Nephron progenitor cell (in vitro differentiated cells): ENCODE measurements at regions not wholly inside any gene's neighbourhood (a gene's known extent, or its start where the extent isn't known, plus 50 kb on each side); places are given as distances from the start of the nearest gene placed in this dataset.
"Not testable (repeated sequence)": the region's sequence is repeated elsewhere in the genome, so short reads cannot be mapped to it uniquely, and the experiment has no call there.

Experiments
- DNase-seq: peaks from one replicate; pipeline ENCODE4 v3.0.0; 2021
- H3K27ac Mint-ChIP-seq: 2 replicates; pipeline ENCODE4 v1.8.0; 2021; ENCODE audit warnings: mild to moderate bottlenecking, moderate library complexity, mixed read lengths
- H3K27me3 Mint-ChIP-seq: 2 replicates; pipeline ENCODE4 v1.8.0; 2021; ENCODE audit warnings: mild to moderate bottlenecking, low read depth, mixed read lengths; ENCODE audit not compliant: poor library complexity
- H3K36me3 Mint-ChIP-seq: 2 replicates; pipeline ENCODE4 v1.8.0; 2021; ENCODE audit warnings: low read depth, mixed read lengths
- H3K4me1 Mint-ChIP-seq: 2 replicates; pipeline ENCODE4 v1.8.0; 2021; ENCODE audit warnings: mixed read lengths
- H3K4me3 Mint-ChIP-seq: 2 replicates; pipeline ENCODE4 v1.8.0; 2021; ENCODE audit warnings: mild to moderate bottlenecking, moderate library complexity, mixed read lengths
- H3K9me3 Mint-ChIP-seq: 2 replicates; pipeline ENCODE4 v1.8.0; 2021; ENCODE audit warnings: mild to moderate bottlenecking, moderate library complexity, mixed read lengths
- TF ChIP-seq, protein P1 (sequence below): fragments of 200-600 bp; sonication (generic); IDR thresholded peaks from 2 replicates; pipeline ENCODE4 v1.5.0; 2021; ENCODE audit warnings: antibody characterized with exemption

DNA sequence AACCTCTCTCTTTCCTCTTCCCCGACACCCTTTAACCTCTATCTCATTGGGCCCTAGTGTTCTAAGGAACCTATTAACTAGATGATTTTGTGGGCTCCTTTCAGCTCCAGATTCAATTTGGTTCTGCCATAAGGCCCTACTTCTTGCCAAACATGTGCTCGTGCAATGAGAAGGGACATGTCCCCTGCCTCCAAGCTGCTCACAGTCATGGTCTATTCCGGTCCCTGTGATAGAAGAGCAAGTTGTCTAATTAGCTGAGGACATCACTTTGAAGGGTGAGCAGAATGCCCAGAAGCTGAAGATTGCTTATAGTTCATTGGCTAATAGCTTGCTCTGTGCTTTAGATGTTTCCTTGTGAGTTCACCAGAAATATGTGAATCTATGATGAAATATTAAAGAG, 76.2 kb downstream of the ZNF648 start:
- Mint-ChIP-seq H3K36me3 (no peaks in the 10 kb centered on the region), H3K4me3 (no peak overlapping the region), H3K27ac (no peak overlapping the region), H3K4me1 (peaks cover 12% of the 10 kb centered on the region), H3K27me3 (peaks cover 12% of the 10 kb centered on the region), H3K9me3 (no peaks in the 10 kb centered on the region)
- TF ChIP-seq, protein P1, sequence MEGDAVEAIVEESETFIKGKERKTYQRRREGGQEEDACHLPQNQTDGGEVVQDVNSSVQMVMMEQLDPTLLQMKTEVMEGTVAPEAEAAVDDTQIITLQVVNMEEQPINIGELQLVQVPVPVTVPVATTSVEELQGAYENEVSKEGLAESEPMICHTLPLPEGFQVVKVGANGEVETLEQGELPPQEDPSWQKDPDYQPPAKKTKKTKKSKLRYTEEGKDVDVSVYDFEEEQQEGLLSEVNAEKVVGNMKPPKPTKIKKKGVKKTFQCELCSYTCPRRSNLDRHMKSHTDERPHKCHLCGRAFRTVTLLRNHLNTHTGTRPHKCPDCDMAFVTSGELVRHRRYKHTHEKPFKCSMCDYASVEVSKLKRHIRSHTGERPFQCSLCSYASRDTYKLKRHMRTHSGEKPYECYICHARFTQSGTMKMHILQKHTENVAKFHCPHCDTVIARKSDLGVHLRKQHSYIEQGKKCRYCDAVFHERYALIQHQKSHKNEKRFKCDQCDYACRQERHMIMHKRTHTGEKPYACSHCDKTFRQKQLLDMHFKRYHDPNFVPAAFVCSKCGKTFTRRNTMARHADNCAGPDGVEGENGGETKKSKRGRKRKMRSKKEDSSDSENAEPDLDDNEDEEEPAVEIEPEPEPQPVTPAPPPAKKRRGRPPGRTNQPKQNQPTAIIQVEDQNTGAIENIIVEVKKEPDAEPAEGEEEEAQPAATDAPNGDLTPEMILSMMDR = no peak
- no peak for DNase-seq

DNA sequence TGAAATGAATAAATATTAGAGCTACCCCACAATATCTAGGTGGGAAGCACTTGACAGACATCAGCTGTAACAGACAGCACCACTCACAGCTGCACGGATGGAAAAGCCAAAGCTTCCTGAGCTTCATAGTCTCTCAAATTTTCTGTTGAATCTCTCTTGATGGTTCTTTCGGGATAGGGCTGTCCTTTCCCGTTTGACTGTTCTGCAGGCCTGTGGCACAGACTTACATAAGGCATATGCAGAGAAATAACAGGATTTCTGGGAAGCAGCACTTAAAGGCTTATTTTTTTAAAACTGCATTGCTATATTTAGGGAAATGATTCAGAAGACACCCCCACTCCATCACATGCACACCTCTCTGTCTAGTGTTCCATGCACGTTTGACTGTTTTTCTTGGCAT, 77.5 kb downstream of the ZNF648 start:
- Mint-ChIP-seq H3K27ac (no peak overlapping the region), H3K9me3 (peaks cover 6% of the 10 kb centered on the region), H3K4me3 (no peak overlapping the region), H3K36me3 (no peaks in the 10 kb centered on the region), H3K4me1 (peaks cover 12% of the 10 kb centered on the region), H3K27me3 (peaks cover 16% of the 10 kb centered on the region)
- no peak for DNase-seq
- TF ChIP-seq, protein P1 = no peak

DNA sequence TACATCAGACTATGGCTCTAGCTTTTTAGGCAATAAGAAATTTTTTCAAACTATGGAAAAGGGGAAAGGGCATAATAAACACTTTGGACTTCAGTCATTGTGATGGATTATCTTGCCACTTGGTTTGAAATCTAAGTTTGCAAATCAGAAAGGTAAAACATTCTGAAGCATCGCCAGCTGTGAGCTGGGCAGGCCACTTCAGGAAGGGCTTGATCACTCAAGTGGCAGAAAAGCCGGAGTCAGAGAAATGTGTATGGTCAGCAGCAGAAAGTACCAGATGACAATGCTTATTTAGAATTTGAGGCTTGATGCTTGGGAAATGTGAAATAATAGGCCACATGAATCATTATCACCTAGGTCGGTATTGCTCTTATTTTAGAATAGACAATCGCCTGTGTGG, 79.7 kb downstream of the ZNF648 start:
- Mint-ChIP-seq H3K4me1 (peaks cover 7% of the 10 kb centered on the region), H3K36me3 (no peaks in the 10 kb centered on the region), H3K27ac (no peak overlapping the region), H3K4me3 (no peak overlapping the region), H3K27me3 (peaks cover 26% of the 10 kb centered on the region), H3K9me3 (peaks cover 23% of the 10 kb centered on the region)
- TF ChIP-seq, protein P1 = no peak
- no peak for DNase-seq

DNA sequence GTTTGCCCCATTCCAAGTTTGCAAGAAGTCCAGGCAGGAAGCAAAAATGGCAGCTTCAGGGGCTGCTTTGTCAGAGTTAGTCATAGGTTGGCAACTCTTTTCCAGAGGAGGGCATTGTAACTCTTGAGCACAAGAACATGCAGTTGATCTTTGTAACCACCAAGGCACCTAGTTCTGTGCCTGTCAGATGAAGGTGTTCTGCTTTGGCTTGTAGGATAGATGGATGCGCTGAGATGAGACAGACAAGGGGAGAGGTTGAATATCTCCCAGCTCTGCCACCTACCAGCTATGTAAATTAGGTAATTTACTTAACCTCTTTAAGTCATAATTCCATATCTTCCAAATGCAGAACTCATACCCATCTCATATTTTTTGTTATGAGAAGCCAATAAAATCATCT, 89.3 kb downstream of the ZNF648 start:
- Mint-ChIP-seq H3K4me1 (no peaks in the 10 kb centered on the region), H3K27ac (no peak overlapping the region), H3K9me3 (peaks cover 16% of the 10 kb centered on the region), H3K36me3 (no peaks in the 10 kb centered on the region), H3K27me3 (peaks cover 14% of the 10 kb centered on the region), H3K4me3 (no peak overlapping the region)
- TF ChIP-seq, protein P1 = no peak
- no peak for DNase-seq

DNA sequence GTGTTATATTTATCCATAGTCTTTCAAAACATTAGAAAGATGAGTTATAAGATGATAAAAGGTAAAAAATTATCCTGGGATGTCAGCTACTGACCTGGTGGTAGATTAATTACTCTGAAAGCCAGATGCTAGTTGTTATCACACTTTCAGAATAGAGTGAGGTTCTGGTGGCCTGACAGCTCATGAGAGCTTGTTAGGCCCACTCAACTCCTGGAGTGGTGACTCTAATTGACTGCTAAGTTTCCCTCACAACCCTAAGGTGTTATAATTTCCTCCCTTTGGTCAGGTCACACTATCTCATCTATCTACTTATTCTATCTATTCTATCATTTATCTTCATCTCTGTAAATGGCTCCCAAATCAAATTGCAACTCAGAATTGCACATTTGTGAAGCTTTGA, 90.1 kb downstream of the ZNF648 start:
- Mint-ChIP-seq H3K27ac (no peak overlapping the region), H3K4me1 (no peaks in the 10 kb centered on the region), H3K9me3 (peaks cover 13% of the 10 kb centered on the region), H3K36me3 (no peaks in the 10 kb centered on the region), H3K4me3 (no peak overlapping the region), H3K27me3 (peaks cover 11% of the 10 kb centered on the region)
- DNase-seq = no peak
- TF ChIP-seq, protein P1 = no peak

DNA sequence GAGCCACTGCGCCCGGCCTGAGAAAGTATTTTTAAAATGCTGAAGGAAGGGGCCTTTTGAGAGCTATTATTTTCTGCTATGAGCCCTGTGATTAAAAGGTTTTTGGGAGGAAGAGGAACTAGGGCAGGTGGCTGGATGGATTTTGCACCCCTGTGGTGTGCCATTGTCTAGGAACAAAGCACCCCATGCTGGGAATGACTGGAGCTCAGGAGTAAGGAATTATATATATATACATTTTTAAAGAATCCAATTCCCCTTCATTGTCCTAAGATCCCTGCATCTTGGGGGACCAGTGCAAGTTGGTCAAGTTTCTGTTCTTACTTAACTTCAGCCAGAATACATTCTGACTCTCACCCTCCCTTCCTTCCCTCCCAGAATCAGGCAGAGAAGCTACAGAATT, 91.6 kb downstream of the ZNF648 start:
- TF ChIP-seq, protein P1 = no peak
- peaks cover 11% of the 10 kb centered on the region for H3K27me3 Mint-ChIP-seq
- H3K27ac Mint-ChIP-seq = no peak overlapping the region
- H3K4me3 Mint-ChIP-seq = no peak overlapping the region
- no peak for DNase-seq
- no peaks in the 10 kb centered on the region for H3K36me3 Mint-ChIP-seq
- peaks cover 8% of the 10 kb centered on the region for H3K9me3 Mint-ChIP-seq
- H3K4me1 Mint-ChIP-seq = no peaks in the 10 kb centered on the region

DNA sequence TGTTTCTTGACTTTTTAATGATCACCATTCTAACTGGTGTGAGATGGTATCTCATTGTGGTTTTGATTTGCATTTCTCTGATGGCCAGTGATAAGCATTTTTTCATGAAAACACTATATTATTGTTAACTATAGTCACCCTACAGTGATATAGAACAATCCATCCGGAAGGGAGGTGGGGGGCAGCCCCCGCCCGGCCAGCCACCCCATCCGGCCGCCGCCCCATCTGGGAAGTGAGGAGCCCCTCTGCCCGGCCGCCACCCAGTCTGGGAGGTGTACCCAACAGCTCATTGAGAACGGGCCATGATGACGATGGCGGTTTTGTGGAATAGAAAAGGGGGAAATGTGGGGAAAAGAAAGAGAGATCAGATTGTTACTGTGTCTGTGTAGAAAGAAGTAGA, 106.8 kb downstream of the ZNF648 start:
- H3K36me3 Mint-ChIP-seq, H3K27ac Mint-ChIP-seq, H3K4me1 Mint-ChIP-seq, DNase-seq, H3K27me3 Mint-ChIP-seq, H3K4me3 Mint-ChIP-seq: not testable (repeated sequence)
- H3K9me3 Mint-ChIP-seq = peaks cover 43% of the 10 kb centered on the region

DNA sequence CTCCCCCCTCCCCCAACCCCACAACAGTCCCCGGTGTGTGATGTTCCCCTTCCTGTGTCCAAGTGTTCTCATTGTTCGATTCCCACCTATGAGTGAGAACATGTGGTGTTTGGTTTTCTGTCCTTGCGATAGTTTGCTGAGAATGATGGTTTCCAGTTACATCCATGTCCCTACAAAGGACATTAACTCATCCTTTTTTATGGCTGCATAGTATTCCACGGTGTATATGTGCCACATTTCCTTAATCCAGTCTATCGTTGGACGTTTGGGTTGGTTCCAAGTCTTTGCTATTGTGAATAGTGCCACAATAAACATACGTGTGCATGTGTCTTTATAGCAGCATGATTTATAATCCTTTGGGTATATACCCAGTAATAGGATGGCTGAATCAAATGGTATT, 107.3 kb downstream of the ZNF648 start:
- H3K27me3 Mint-ChIP-seq, H3K27ac Mint-ChIP-seq, H3K4me1 Mint-ChIP-seq, H3K4me3 Mint-ChIP-seq, DNase-seq, H3K36me3 Mint-ChIP-seq: not testable (repeated sequence)
- H3K9me3 Mint-ChIP-seq = peaks cover 38% of the 10 kb centered on the region
